HG03108 (cell line): ENCODE measurements at regions not wholly inside any gene's neighbourhood (a gene's known extent, or its start where the extent isn't known, plus 50 kb on each side); places are given as distances from the start of the nearest gene placed in this dataset.

Experiments
- ATAC-seq: cut with Tn5 transposase; IDR thresholded peaks from one replicate; pipeline ENCODE4 v1.9.1; 2021; ENCODE audit warnings: moderate library complexity; ENCODE audit not compliant: unreplicated experiment

DNA sequence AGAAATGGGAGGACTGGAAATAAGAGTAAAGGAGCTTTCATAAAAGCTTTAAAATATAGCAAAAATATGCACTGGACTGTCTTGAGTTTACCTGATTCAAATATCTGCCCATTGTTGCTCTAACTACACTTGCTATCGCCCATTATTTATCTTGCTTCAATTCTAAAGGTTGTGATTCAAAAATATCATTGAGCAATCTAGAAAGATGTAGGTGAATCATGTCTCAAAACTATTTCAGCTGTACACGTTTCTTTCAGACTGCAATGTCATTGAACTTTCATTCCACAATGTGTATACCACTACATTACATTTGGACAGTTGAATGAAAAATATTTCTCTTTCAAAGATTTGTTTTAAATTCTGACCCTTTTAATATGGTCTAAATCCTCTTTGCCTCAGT lies 545.6 kb downstream of the BMP2 start:
- ATAC-seq, result no peak

DNA sequence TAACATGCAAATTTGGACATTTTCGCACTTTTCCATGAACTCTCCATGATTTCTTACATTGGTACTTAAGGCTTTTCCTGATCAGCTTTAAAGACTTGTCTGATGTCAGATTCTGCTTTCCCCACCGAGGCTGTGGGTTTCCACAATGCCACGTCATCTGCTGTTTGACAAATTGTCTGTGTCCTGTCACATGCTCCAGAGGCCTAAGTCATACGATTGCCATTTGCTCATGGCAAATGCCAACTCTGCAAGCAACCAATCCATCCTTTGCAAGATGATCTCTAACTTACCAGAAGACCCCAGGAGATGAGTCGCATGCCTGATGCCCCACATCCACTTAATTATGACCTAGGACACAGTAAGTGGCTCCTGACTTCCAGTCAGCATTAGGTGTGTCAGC lies 556.5 kb downstream of the BMP2 start:
- no peak for ATAC-seq

DNA sequence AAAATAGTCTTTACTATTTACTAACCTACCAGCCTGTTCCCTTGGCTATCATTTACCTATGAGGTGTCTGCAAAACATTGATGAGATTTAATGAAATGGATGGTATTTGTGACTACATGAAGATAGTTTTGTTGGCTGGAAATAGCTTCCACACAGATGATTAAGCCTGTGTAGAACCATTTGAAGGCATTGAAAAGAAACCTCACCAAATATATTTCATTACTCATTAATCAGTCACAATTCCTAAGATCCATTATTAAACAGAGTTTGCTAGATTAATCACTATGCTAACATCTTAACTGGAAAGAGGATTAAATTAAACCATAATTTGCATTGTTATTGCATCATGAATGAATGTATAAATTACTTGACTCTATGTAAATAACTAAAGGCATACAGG lies 560.3 kb downstream of the BMP2 start:
- no peak for ATAC-seq

DNA sequence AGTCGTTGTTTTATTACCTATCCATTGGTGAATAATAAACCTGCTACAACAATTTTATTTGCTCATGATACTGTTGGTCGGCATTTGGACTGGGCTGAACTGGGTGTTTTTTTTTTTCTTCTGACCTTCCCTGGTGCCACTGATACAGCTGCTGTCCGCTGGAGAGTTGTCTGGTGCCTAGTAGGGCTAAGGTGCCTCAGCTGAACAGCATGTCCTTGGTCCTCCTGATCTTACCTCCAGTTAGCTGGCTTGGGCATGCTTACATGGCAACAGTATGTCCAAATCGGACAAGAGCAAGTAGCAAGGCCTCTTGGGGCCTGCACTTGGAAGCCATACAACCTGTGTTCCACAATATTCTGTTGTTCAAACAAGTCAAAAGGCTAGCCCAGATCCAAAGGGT lies 563.4 kb downstream of the BMP2 start:
- no peak for ATAC-seq

DNA sequence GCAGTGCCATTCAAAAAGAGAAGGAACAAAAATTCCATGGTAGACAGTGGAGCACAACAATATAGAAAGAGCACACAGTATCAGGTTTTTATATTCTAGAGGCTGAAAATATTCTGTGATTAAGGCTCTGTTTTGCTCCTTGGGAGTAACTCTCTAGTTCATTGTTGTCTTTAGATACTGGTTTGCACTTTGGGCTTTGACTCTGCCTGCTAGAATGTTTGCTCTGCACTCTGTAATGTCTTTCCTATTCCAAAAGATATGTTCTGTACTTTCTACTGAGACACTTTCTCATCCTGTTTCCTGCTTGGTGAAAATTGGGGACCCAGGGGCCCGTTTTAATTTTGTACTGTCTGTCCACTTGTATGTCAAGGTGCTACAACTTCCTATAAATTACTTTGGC lies 564.7 kb downstream of the BMP2 start:
- ATAC-seq, result no peak

DNA sequence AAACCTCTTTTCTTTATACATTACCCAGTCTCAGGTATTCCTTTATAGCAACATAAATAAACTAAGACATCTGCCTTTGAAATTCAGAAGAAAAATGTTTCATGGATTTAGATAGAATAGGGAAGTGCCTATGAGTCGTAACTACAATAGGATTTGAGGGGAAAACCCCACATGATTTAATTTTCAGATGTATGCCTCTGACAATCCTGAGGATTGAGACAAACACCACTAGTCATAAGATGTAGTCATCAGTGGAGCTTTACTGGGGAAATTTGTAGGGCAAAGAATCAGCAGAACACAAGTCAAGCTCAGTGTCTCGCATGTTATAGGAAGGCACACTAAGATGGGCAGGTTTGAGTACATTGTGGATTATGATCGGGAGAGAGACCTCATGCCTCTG lies 566.4 kb downstream of the BMP2 start:
- no peak for ATAC-seq

DNA sequence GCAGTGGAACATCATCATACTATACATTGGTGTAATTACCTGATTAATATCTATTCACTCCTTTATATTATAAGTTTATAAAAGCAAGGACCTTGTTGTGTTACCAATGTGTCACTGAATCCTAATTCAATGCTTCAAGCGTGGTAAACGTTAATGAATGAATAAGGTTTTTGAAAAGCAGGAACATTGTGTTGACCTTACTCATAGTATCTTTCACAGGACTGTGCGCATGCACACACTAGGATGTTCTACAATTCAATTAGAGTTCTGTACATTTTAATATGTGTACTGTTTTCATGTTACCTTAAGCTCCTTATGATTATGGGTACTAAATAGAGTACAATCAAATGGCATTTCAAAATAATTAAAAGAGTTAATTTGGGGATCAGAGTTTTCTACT lies 578.5 kb downstream of the BMP2 start:
- no peak for ATAC-seq

DNA sequence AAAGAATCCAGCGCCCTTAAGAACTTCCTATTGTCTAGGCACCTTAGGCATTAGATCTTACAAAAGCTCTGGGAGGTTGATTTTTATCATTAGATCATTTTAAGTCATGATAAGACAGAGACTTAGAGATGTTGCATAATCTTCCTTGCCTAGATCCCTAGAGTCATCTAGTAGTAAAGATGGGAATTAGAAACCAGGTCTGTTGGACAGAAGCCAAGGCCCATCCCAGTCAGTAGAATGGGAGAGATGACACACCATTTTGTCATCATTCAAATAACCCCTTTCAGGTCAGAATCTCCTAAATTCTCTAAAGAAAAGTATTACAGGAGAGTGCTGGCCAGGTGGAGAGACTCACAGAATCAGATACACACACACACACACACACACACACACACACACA lies 579.1 kb downstream of the BMP2 start:
- no peak for ATAC-seq

DNA sequence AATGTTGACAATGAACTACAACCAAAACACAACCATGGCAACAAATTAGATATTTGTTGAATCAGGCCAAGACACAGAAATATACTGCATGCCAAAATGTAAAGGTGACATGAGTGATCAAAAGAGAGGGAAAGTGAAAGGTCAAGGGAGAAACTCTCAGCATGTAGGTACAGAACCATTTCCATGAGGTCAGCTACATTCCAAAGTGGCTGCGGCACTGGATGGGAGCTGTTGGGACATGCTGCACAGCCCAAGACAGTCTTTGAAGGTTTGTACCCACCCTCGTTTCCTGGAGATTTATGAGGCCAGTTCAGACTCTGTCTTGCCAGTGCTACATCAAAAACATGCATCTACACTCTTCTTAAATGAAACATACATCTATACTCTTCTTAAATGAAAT lies 579.9 kb downstream of the BMP2 start:
- ATAC-seq, result no peak

DNA sequence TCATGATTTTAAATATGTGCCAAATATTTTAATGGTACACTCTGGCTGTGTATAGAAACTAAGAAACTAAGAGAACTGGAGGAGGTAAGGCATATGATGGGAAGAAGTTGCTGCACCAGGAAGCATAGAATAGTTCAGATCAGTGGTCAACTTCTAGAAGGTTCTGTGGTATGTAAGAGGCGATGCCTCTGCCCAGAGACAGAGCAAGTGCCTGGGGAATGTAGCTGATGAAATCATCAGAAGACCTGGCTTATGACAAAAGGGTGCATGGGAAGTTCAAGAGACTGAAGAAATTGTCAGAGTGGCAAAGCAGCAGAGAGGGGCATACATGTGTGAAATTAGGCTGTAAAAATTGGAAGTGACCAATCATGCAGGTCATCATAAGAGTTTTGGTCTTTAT lies 580.8 kb downstream of the BMP2 start:
- ATAC-seq, result no peak

DNA sequence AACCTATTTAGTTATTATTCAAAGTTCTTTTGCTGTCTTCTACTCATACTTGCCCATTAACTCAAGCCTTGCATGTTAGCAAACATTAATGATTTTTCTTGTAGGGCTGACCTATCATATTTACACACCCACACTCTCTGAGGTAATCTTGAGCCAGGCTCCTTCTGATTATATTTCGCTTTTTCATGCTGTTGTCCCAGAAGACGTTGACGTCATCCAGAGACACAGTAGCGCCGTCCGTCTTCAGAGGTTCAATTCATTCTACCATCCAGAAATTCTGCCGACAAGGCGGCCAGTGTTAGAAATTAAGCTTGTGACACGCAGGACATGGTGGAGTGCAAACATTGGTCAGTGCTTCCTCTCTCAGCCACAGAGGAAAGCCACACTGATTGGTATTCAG lies 584.7 kb downstream of the BMP2 start:
- ATAC-seq, result no peak

DNA sequence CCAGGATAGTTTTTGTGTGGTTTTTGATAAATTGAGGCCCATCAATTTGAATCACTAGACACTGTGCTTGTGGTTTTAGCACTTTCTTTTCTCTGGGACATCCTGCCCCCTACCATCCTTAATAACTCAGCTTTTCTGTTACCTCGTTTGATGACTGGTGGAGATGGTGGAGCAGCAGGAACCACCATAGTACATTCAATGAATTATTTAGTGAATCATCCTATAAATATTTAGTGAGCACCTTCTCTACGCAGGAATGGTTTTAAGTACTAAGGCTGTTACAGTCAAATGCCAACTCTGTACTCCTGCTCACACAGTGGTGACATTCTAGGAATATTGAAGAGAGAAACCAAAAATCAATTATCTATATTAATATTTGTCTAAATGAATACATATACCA lies 585.2 kb downstream of the HAO1 start:
- ATAC-seq, result no peak

DNA sequence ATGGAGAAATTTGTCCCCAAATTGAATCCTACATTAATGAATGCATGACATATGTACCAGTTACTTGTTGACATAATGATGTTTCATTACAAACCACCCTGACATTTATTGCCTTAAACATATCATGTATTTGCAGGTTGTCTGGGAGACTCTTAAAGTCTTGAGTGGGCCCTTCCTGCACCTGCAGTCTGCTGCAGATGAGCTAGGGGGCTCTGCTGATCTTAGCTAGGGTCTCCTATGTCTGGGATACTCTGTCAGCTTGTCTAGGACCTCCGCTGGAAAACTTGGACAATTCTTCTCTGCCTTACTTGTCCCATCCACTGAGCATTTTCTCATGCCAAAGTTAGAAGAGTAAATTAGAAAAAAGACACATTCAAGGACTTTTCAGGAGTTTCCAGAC lies 581.6 kb downstream of the HAO1 start:
- ATAC-seq, result no peak

DNA sequence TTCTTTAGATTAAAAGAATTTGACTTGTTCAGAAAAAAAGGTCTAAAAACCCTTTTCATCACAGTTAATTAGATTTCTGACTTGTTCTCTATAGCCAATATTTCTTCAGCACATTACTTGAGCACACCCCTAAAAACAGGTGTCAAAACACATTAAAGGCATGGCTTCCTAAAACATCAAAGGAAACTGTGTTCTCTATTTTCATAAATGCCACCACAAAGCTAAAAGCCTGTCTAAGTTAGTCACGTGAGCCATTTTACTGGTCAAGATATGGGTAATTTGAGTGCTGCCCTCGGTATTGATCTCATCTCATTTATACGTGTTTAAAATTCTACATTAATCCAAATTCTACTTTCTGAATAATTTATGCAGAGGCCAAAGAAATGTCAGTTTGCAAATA lies 580.5 kb downstream of the HAO1 start:
- no peak for ATAC-seq

DNA sequence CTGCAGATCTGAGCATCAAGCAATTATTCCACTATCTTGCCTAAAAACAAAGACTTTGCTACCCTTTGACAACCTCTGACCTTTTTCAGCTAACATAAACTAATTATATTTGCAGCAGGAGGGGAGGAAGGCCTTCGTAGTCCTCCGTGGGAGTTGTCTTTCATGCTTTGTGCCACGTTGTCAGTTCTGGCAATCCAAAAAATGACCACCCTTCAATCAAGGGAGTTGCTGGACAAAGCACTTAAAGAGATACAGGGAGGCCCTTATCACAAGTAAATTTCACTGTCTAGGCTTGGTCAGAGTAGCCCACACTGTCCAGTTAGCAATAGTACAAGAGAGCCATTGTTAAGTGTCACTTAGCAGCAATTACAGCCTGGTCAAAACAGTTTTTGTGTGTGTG lies 578.9 kb downstream of the HAO1 start:
- ATAC-seq, result no peak

DNA sequence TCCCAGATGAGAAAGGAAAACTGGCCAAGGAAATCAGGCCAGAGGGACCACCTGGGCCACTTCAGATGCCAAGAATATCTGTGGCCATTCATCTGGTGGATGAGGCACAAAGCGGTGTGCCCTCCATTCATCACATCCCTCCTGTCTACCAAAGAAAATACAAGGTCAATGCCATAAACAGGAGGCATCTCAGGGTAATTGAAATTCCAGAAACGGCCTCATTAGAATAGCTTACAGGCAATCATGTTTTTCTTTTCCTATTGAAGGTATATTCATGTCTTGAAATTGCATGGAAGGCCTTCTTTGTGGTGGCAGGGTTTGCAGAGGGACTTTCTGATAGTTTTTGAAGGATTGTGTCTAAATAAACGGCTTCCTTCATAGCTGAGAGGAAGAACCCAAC lies 578.3 kb downstream of the HAO1 start:
- no peak for ATAC-seq

DNA sequence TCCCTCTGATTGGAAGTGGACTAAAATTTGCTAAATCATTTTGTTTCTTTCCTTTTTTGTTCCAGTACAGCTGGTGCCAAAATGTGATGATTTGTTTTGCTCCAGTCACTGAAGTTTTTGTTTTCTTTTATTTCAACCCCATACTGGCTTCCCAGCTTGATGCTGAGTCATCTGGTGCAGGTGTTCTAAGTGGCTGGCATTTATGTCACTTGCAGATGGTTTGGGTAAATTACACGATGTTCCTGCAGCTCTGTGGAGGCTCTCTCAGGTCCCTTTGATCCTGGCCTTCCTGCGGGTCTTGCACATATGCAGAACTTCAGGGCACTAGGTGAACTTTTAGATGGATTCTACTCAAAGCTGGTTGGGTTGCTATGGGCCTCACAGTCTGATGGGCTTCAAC lies 577.7 kb downstream of the HAO1 start:
- no peak for ATAC-seq

DNA sequence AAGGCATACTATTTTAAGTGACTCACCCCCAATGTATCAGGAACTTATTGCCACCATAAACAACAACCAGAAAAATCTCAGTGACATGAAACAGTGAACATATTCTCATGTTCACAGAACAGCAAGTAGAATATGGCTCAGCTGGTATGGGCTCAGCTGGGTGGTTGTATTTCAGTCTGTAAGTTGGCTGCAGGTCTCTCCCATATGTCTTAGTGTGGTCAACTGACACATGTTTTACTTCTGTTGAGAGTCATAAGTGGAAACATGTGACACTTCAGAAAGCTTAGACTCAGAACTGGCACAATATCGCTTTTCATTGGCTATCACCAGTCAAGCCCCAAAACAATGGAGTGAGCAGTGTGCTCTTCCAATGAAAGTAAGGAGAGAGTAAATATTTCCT lies 574.1 kb downstream of the HAO1 start:
- ATAC-seq, result no peak

DNA sequence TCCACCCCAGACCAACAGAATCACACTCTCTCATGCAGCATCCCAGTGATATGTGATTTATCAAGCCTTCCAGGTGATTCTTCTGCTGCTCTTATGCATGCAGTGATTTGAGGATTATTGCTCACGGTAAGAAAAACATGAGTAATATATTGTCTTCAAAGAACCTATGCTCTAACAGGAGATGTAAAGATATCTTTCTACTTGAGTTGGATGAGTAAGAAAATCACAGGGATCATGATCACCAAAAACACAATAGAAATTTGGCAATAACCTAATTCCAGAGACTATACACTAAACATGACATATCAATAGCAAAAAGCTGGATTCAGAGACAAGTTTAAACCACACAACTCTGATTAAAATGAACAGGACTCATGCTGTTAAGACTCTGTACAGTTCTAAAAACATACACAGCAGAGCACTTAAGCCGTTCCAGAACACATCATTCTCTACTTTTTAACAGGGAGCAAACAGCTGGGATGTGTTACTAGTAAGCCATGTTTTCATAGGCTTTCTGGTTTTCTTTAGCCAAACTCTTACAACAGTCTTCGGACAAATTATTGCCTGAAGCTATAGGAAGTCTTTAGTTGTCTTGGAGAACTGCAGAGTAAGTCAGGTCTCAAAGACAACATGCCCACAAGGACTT lies 568.6 kb downstream of the HAO1 start:
- ATAC-seq, result no peak

DNA sequence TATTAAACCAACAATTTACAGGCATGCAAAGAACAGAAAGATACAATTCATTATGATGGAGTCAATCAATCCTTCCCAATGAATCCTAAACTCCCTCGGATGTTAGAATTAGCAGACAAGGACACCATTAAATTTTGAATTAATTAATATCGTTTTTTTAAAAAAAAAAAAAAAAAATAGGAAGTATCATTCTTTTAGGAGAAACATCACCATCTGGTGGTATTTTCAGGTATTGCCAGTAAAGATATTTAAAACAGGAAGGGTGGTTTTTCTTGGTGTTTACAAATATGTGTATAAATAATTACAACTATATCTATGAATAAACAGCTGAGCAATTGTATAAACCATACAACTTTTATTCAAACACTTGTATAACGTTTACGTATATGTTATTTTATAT lies 564.4 kb downstream of the HAO1 start:
- no peak for ATAC-seq

DNA sequence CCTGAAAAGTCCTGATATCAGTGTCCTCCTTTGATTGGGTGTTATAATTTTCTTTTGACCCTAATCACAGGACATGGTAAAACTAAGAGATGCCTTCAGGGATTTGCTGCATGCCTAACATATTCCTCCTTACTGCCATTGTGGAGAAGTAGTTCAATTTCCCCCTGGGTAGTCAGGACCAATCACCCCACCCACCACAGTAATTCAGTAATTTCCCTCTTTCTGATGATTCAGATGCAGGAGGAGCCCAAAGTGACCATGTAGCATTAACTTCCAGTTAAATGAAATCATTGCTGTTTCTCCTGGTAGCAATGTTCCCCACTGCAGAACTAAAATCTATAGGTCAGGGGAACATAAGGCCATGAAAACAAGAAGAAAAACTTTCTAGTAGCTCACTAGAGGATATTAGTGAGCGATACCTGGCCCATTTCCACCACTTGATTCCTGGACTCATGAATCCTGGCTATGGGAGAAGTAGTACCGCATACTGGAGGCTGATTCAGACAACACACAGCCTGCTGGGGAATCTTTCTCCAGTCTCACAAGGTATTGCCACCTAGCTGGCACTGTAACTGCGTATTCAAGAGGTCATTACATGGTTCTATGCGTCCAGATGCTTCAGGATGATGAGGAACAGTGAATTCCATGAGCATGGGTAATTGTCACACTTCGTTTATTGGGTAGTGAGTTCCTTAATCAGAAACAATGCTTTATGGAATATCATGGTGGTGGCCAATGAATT lies 561.2 kb downstream of the HAO1 start:
- no peak for ATAC-seq

DNA sequence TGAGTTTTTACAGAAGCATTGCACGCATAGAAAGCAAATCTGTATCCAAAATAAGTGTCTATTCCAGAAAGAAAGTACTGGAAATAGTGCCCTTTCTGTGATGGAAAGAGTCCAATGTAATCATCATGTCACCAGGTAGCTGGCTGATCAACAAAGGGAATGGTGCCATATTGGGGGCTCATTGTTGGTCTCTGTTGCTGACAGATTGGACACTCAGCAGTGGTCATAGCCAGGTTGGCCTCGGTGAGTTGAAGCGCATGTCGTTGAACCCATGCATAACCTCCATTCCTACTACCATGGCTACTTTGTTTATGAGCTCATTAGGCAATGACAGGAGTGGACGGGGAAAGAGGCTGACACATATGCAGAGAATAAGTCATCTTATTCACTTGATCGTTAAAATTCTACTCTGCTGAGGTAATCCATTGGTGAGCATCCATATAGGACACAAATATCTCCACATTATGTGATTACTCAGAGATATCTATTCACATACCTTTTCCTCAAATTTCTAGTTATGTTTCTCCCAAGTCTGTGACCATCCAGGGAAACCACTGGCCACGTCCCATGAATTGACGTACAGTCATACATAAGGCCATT lies 560.5 kb downstream of the HAO1 start:
- ATAC-seq, result no peak

DNA sequence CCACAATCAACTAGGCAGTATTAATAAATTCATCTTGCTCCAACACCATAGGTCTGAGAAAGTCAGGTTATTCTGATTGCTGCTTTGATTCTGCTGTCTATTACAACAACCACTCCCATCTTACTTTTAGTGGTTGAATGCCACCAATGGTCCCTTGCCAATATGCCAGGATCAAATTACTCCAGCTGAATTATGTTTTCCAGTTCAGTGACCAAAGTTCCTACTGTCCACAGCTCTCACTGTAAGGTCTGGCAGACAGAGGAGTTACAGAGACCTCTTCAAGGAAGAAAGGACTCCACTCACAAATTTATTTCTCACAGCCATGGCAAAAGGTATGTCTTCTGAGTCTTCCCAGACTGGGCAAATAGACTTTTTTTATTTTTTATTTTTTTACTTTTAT lies 557.0 kb downstream of the HAO1 start:
- ATAC-seq, result no peak
